PC-3 (cell line): ENCODE measurements at regions not wholly inside any gene's neighbourhood (a gene's known extent, or its start where the extent isn't known, plus 50 kb on each side); places are given as distances from the start of the nearest gene placed in this dataset.

ENCODE experiments used
- EZH2 ChIP-seq: fragments of 300-600 bp; sonication (generic); IDR thresholded peaks from one replicate; pipeline ENCODE4 v1.6.1; 2017; ENCODE audit warnings: antibody characterized with exemption, mild to moderate bottlenecking, low read length; ENCODE audit not compliant: unreplicated experiment
- EZH2phosphoT487 ChIP-seq: fragments of 300-600 bp; sonication (generic); IDR thresholded peaks from 2 replicates; pipeline ENCODE4 v1.6.1; 2018; ENCODE audit warnings: mild to moderate bottlenecking, antibody characterized with exemption, low read length, borderline replicate concordance
- TF ChIP-seq, protein P1 (sequence below): fragments of 300-600 bp; sonication (generic); conservative IDR thresholded peaks from 2 replicates; pipeline ENCODE4 v1.5.1; 2017; ENCODE audit warnings: antibody characterized with exemption, low read depth, mild to moderate bottlenecking, low read length

DNA sequence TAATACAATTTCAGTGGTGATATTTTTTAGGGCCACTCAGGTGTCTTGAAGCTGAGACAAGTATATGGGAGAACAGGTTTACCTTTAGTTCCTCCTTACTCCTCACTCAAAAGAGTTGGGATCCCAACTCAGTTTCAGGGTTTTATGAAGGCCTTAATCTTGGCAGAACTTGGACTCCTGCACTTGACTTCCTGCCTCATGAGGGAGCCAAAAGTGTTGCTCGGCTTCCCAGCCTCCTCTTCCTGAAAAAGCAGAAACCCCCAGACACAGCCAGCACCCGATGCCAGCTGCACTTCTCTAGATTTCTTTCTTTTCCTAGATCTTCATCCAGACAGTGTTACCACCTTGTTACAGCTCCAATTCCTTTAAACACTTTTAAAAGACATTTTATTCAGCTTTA is 70.8 kb upstream of the TMPRSS2 start:
- no peak for TF ChIP-seq EZH2
- TF ChIP-seq, protein P1, sequence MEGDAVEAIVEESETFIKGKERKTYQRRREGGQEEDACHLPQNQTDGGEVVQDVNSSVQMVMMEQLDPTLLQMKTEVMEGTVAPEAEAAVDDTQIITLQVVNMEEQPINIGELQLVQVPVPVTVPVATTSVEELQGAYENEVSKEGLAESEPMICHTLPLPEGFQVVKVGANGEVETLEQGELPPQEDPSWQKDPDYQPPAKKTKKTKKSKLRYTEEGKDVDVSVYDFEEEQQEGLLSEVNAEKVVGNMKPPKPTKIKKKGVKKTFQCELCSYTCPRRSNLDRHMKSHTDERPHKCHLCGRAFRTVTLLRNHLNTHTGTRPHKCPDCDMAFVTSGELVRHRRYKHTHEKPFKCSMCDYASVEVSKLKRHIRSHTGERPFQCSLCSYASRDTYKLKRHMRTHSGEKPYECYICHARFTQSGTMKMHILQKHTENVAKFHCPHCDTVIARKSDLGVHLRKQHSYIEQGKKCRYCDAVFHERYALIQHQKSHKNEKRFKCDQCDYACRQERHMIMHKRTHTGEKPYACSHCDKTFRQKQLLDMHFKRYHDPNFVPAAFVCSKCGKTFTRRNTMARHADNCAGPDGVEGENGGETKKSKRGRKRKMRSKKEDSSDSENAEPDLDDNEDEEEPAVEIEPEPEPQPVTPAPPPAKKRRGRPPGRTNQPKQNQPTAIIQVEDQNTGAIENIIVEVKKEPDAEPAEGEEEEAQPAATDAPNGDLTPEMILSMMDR, result no peak
- TF ChIP-seq EZH2phosphoT487, result no peak
